GDM1 (cell line): ENCODE measurements at regions not wholly inside any gene's neighbourhood (a gene's known extent, or its start where the extent isn't known, plus 50 kb on each side); places are given as distances from the start of the nearest gene placed in this dataset.

Source experiments
- DNase-seq: peaks from one replicate; lab custom pipeline; 2025; lab: John Stamatoyannopoulos, UW

DNA sequence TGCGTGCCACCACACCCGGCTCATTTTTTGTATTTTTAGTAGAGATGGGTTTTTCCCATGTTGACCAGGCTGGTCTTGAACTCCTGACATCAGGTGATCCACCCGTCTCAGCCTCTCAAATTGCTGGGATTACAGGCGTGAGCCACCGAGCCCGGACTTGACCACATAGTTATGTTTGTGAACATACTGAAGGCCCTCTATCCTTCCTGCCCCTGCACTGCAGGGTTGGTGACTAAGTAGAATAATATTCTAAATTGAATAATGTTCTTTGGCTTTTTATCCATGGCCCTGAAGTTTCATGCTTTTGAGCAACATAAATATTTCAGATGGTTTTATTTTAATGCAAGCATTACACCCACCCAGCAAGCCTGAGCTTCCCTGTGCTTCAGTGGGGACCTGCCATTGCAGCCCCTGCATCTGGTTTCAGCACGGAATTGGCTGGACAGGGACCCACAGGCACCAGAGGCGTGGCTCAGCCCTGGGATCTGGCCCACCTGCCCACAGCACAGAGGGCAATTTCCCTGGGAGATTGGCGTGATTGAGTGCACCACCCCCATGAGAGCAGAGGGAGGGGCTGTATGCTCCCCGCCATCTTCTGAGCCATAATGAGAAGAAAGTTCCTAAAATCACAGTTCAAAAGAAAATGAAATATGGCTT, 460.5 kb downstream of the BRD1 start:
- DNase-seq = no peak

DNA sequence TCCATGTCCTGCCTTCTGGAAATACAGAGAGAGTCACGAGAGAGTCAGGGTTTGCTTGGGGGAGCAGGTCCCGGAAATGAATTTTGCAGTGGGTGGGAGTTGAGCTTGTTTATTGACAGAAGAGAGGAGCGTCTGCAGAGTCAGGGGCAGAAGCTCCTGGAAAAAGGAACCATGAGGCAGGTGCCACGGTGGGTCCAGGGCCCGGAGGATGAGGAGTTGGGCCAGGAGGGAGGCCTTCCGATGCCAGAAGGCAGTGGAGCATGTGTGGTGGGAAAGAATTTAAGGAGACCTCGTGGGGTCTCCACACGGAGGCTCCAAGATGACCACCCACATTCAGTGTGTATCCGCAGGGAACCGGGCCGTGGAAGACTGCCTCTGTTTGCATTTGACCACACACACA, 461.2 kb downstream of the BRD1 start:
- no peak for DNase-seq

DNA sequence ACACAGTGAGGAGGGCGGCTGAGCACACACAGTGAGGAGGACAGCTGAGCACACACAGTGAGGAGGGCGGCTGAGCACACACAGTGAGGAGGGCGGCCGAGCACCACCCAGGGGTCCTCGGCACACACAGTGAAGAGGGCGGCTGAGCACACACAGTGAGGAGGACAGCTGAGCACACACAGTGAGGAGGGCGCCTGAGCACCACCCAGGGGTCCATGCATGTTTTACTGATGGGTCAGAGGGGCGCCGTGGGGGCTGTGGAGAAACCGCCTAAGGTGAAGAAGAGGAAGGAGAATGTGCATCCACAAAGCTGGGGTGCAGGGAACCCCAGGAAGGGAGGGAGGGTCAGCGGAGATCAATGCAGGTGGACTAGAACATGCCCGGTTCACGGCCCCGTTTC, 461.8 kb downstream of the BRD1 start:
- DNase-seq = no peak

DNA sequence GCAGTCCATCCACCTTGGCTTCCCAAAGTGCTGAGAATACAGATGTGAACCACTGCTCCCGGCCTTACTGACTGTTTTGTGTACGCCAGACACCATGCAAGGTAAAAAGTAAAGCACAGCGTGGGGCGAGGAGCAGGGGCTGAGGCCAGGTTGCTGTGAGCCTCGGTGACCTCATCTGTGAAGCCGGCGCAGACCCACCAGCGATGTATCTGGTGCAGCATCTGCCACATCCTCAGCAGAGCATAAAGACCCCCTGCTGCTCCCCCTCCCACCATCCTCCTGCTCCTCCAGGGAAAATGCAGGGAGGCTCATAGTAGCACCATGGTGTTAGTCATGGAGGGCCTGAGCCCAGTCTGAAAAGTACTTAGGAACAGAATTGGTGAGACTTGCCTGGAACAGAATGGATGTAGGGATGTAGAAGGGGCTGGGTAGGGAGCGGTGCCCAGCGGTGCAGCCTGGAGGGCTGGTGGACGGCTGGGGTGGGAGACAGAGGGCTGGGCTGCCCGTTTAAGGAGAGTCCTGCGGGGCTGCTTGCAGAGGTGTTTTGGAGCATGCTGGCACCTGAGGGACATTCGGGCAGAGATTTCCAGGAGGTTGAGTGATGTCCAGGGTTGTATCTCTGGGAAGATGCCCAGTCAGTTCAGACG, 462.4 kb downstream of the BRD1 start:
- no peak for DNase-seq

DNA sequence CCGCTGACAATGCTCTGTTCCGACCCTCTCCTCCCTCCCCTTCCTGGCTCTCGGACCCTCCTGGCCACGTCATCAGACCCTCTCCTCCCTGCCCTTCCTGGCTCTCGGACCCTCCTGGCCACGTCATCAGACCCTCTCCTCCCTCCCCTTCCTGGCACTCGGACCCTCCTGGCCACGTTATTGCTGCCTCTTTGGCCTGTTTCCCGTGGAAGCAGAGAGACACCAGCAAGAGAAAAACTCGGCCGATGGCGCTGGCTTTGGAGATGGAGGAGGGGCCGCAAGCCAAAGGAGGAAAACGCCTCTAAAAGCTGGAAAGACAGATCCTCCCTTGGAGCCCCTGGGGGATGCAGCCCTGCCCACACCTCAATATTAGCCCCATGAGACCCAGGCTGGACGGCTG, 463.3 kb downstream of the BRD1 start:
- DNase-seq = no peak

DNA sequence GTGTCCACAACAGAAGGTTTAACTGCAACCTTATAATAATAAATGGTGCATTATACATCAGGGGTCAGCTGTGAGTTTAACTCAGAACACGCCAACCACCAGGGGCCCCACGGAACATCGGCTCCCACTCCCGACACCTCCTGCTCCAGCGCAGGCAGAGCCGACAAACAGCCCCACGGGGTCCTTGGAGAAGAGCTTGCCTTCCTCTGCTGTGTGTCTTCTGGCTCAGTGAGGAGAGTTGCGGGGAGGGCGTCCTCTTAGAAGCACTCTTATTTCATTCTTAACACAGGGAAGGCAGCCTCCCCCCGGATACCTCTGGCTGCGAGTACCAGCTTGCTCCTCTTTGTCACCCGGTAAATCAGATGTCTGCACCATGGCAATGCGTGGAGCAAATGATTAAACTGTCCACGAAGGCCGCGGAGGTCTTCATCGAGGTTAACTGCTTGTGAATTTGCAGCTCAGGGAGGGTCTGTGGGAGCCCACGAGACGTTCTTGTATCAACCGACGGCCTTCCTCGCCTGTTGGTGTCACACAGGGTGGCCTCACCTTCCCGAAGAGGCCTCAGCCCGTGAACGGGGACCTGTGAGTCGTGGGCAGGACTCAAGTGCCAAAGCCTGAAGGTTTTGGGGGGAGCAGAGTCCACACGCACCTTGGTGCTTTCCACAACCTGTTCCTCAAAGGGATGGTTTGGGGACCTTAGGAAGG, 464.0 kb downstream of the BRD1 start:
- no peak for DNase-seq

DNA sequence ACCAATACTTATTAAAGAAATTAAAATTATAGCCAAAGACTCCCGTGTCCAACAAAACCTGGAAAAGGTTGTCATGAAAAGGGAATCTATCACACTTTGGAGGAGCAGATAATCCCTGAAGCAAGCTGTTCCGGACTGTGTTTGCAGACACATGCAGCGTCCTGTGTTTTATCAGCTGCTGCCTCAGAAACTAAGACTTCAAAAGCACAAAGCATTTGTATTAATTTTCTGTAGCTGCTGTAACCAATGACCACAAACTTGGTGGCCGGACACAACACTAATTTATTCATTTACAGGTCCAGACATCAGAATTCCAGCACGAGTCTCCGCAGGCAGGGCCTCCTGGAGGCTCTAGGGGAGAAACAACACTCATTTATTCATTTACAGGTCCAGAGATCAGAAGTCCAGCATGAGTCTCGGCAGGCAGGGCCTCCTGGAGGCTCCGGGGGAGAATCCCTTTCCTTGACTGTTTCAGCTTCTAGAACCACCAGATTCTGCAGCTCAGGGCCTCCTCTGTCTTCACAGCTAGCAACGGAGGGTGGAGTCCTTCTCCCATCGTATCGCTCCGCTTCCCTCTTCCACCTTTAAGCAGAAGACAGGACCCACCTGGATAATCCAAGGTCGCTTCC, 465.3 kb downstream of the BRD1 start:
- DNase-seq = no peak

DNA sequence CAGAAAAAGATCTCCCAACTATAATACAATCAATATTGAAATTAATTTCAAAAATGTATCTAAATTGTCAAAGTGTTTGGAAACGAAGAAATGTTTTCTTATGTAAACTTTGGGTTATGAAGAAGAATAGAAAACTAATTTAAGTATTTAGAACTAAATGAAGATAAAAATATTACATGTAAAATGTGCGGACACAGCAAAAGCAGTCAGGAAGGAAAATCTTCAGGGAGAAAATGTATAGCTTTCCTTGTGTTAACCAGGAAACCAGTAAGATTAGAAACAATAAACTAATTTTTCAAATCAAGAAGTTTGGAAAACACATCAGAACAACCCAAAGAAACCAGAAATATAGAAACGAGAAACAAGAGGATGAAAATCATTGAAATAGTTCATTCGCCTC, 466.5 kb downstream of the BRD1 start:
- no peak for DNase-seq

DNA sequence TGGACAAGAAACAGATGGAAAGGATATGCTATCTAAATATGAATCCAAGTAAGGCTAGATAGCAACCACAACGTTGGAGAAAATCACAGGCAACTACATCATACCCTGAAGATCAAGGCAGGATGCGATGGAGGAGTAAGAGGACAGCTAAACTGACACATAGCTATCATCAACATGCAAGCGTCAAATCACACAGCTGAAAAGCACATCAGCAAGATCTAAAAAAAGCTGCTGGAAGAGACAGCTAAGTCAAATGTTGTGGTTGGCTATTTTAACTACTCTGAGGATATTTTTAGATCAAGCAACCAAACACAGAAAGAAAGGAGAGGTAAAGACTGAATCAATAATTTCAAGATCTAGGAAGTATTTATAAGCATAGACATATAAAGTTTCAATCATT, 466.9 kb downstream of the BRD1 start:
- no peak for DNase-seq

DNA sequence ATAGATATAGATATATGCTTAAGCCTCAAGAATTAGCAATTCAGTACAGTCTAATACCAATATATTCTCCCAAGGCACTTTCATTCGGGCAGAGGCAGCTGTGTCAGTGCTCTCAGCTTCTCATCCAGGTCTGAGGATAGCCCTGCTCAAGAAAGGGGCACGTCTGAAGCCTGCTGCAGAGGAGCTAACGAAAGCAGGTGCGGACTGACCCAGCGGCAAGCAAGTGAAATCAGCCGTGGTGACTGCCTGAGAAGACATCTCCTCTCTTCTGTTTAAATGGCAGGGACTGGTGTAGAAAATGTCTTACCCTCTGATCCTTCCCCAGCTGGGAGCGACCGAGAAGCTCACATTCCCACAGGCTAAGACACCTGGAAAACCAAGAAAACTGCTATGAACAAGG, 468.6 kb downstream of the BRD1 start:
- no peak for DNase-seq

DNA sequence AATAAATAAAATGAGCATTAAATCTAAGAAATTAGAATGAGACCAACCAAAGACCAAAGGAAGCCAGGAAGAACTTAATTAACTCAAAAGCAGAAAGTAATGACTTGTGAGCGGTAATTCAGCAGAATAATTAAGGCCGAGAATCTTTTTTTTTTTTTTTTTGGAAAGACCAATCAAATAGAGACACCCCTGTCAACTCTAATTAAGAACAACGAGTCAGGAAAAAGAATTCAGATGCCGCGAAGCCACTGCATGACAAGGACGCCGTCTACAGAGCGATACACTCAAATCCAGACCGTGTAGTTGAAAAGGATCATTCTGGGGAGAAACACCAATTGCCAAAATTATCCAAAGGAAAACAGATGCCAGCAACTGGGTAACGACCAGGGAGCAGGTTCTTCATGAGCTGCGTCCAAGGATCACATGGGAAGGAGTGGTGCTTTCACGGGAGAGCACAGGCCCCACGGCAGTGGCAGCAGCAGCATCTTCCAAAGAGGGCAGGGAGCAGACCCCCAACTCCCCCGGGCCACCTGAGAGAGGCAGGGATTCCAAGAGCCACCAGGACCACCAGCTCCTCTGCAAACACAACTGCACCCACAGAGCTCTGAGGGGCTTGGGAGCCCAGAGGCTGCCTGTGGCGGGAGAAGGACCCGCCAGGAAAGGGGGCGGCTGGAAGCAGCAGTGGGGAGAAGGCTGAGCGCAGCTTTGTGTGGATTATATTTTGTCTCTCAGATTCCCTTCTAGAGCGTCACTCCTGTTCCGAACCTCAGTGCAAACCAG, 469.8 kb downstream of the BRD1 start:
- DNase-seq = no peak

DNA sequence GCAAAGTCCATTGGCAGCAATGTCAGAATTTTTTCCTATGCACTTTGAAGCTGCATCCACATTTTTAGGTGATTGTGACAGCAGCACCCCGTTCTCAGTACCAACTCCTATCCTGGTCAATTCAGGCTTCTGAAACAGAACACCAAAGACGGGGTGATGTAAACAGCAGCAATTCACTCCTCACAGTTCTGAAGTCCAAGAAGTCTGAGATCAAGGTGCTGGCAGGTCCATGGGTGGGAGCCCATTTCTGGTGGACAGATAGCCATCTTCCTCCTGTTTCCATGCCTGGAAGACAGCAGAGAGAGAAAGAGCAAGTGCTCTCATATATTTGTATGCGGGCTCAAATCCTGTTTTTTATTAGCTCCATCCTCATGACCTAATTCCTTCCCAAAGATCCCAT, 471.2 kb downstream of the BRD1 start:
- DNase-seq = no peak

DNA sequence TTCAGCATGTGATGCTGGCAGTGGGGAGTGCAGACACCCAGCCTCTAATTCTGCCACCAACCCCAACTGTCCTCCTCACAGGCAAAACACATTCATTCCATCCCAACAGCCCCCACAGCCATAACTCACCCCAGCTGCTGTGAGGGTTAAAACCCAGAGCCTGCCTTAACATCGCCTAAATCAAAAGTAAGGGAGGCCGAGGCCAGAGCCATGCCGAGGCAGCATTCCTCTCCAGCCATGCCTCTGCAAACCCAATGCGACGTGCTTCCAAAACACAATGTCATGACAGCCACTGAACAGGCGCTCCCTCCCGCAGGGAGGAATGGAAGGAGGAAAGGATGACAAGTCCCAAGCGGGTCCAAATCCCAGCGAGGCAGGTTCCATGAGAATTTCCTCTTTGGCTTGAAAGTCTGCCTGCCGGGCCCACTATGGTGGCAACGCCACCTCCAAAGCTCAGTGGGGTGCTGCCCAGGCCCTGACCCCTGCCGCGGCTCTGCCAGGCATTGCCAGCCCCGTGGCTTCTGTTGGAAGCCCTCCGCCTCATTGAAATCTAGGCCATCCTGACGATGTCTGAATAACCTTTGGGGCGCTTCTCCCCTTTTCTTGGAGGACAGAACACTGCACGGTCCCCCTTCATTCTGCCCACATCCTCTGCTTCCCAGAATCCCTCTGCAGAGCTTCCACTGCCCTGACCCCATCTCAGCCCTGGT, 472.3 kb downstream of the BRD1 start:
- DNase-seq = no peak

DNA sequence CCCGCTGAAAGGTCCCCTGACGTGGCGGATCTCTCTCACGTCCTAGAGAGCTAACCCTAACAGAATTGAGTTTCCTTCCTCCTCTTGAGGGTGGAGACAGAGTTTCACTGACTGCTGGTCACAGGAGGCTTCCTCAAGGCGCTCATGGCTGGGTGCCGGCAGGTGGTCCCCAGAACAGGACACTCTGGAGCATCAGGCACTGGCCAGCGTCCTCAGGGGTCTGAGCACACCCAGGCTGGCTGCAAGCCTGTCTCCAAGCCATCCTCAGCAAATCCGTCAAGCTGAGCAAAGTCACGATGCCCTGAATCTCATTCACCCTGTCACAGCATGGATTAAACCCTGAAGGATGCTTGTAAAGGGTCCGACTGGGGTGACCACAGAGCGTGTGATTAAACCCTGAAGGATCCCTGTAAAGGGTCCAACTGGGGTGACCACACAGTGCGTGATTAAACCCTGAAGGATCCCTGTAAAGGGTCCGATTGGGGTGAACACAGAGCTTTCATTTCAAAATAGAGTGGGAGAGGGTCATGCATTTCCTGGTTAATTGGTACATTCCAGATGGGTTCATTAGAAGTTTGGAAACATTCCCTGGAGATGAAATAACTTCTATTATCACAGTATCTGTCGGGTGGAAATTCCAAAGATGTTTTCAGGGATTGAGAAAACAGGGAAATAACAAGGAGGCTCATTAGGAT, 473.0 kb downstream of the BRD1 start:
- DNase-seq = no peak

DNA sequence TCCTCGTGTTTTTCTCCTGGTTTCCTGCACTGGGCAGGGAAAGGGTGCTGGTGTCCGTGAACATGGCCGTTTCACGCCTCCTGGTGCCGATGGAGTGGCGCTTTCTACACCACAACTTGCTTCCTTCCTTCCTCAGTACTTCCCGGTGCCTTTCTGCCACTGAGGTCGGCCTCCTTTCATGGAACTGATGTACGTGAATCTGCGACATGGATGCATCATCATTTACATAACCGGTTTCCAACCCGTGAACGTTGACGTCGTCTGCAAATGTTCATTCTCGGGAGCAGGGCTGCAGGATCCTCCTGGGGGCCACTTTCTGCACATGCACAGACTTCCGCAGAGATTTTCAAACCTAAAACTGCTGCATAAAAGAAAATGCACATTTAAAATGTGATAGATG, 474.4 kb downstream of the BRD1 start:
- no peak for DNase-seq

DNA sequence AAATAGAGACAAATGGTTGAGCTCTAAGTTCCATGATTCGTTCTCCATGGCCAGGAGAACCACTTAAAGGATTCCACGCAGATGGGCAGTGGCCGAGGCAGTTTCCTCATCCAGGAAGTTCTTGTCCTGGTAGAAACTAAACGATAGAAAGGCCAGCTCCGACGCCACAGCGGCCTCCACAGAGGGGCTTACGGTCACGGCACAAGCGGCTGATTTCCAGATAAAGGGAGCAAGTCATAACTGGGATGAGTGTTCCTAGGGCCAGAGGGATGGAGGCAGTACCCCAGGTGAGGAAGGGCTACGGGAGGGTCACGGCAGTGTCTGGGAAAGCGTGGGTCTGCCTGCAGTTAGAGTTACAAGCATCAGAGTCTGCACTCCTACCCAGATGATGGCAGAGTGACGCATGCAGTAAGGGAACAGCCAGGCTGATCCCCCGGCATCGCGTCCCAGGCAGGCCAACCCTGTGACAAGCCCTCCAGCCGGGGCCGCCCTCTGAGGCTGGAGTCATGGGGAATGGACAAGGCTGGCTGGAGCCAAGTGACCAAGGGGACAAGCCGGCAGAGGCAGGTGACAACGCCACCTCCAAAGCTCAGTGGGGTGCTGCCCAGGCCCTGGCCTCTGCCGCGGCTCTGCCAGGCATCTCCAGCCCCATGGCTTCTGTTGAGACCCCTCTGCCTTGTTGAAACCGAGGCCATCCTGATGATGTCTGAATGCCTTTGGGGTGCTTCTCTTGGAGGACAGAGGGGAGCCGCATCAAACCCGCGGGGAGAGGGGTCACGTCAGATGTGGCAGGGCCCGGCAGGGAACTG, 475.1 kb downstream of the BRD1 start:
- DNase-seq = no peak

DNA sequence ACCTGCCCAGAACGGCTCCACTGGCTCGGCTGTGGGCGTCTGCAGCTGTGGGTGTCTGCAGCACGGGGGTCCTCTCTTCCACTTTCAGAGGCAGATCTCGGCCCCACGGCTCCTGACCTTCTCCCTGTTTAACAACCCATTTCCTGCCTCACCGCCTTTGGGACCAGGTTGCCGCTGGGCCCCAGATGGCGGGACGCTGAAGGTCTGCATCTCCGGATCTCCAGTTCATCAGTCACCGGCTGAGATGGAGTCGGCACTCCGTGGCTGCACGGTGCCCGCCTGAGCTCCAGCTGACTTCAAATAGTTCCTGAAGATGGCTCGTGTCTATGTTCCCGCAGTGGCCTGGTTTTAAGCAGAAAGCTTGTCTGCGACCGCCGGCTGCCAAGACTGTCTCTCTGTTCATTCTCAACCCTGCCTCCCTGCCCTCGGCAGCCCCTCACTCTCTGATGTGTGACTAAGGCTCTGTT, 475.9 kb downstream of the BRD1 start:
- no peak for DNase-seq

DNA sequence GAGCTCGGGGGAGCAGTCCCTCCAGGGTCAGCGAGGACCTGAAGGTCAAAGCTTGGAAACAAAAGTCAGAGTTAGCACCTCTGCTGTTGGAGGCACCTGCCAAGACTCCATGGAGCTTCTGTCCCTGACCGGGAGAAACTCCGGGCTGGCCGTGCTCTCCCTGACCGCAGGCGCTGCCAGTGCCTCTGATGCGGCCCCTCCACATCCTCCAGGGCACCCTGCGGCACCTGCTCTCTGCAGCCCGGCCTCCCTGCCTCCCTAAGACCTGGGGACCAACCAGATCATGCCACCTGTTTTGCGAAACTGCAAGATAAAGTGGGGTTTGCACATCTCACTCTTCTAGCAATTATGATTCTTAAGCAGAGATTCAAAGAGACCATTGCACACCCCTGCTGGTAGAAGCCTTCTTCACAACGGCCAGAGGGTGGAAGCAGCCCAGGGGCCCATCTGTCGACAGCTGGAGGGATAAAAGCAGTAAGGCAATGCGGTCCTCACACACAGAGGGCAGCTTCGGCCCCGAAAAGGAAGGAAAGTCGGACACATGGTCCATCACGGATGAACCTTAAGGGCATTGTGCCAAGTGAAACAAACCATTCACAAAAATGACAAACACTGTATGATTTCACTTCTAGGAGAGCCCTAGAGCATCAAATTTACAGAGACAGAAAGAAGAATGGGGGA, 477.1 kb downstream of the BRD1 start:
- no peak for DNase-seq

DNA sequence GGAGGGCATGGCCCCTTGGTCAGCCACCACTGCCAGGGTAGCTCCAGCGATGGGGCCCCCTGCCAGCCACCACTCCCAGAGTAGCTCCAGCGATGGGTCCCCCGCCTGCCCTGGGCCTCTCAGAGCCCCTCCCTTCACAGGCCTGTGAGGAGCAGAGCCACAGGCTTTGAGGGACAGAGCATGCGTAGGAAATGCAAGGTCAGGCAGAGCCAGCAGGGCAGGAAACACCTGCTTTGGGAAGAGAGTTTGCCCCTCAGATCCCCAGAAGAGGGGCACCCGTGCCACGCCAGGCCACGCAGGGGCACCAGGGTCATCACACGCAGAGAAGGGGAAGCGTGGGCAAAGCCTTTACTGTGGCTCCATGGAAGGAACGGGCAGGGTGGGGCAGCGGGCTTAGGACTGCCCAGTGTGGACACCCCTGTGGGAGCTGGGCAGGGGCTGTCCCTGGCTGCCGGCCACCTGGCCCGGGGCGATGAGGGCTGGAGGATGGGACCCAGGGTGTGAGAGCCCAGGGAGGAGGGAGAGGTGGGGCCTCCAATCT, 477.8 kb downstream of the BRD1 start:
- no peak for DNase-seq
